Endothelial cell of umbilical vein (primary cell): ENCODE measurements at regions not wholly inside any gene's neighbourhood (a gene's known extent, or its start where the extent isn't known, plus 50 kb on each side); places are given as distances from the start of the nearest gene placed in this dataset.

Experiments
- BruUV-seq: library from RNA; stranded (reverse); fragments of 400-500 nt; replicated peaks from 2 replicates; lab custom pipeline; 2021; lab: Mats Ljungman, UMichigan
- CTCF ChIA-PET: fragments of 300-600, 350-600 bp; sonication (Branson Sonifier 250); formaldehyde crosslinking; loops from one replicate; lab custom pipeline; 2021; ENCODE audit warnings: antibody characterized with exemption, inconsistent platforms; lab: Charles Lee
- POLR2A ChIA-PET: fragments of 300-600, 350-600 bp; sonication (Branson Sonifier 250); formaldehyde crosslinking; loops from one replicate; lab custom pipeline; 2021; ENCODE audit warnings: antibody characterized with exemption, inconsistent platforms; lab: Charles Lee
- DNase-seq: peaks from one replicate; pipeline ENCODE4 v3.0.0-alpha.2; 2011; ENCODE audit warnings: low read depth, low spot score
- FAIRE-seq: peaks from 2 replicates; lab custom pipeline; 2011; peaks lifted over from hg19 to GRCh38; lab: Jason Lieb, UNC
- H2AFZ ChIP-seq: 2 replicates; pipeline ENCODE4 v1.6.0; 2012; ENCODE audit warnings: low read depth, low read length, control low read depth, inconsistent platforms
- H3K27ac ChIP-seq: 2 replicates; pipeline ENCODE4 v1.5.1; 2011; ENCODE audit warnings: low read depth, mild to moderate bottlenecking, control low read depth, low read length, moderate library complexity; ENCODE audit not compliant: insufficient read depth
- H3K27me3 ChIP-seq, 2 experiments: 2 replicates each; pipeline versions ENCODE4 v1.6.0 to v1.6.1; 2011; ENCODE audit warnings: low read length in 2 of 2, mixed read lengths in 1 of 2; ENCODE audit not compliant: control insufficient read depth in 2 of 2, insufficient read depth in 2 of 2
- H3K36me3 ChIP-seq, 2 experiments: 2 replicates in 1 of 2; 3 replicates in 1 of 2; pipeline ENCODE4 v1.5.1; 2011; ENCODE audit warnings: low read length in 2 of 2, mild to moderate bottlenecking in 1 of 2, moderate library complexity in 1 of 2; ENCODE audit not compliant: control insufficient read depth in 2 of 2, insufficient read depth in 2 of 2; ENCODE audit errors: extremely low read depth in 1 of 2
- H3K4me1 ChIP-seq: 3 replicates; pipeline ENCODE4 v1.5.1; 2011; ENCODE audit warnings: mild to moderate bottlenecking, low read length; ENCODE audit not compliant: control insufficient read depth, insufficient read depth; ENCODE audit errors: extremely low read depth
- H3K4me2 ChIP-seq: 2 replicates; pipeline ENCODE4 v1.6.1; 2011; ENCODE audit warnings: low read length, control low read depth, mixed read lengths; ENCODE audit not compliant: insufficient read depth
- H3K4me3 ChIP-seq, 3 experiments: fragments of 200-600 bp in 1 of 3; sonication (generic), shearing (Covaris generic) in 1 of 3; replicated peaks in 1 of 3; 2 replicates each; pipeline ENCODE4 v1.5.1; 2011 to 2016; ENCODE audit warnings: control low read depth in 3 of 3, low read length in 3 of 3, mild to moderate bottlenecking in 2 of 3, inconsistent platforms in 1 of 3, low read depth in 1 of 3, moderate library complexity in 1 of 3; ENCODE audit not compliant: insufficient read depth in 1 of 3
- H3K79me2 ChIP-seq: 2 replicates; pipeline ENCODE4 v1.6.0; 2012; ENCODE audit warnings: low read length, inconsistent platforms; ENCODE audit not compliant: control insufficient read depth, insufficient read depth
- H3K9ac ChIP-seq: replicated peaks from 2 replicates; pipeline ENCODE3; 2011; ENCODE audit warnings: low read length, control low read depth; ENCODE audit not compliant: insufficient read depth; ENCODE audit errors: extremely low read depth
- H3K9me1 ChIP-seq: replicated peaks from 3 replicates; pipeline ENCODE4 v1.6.0; 2011; ENCODE audit warnings: mild to moderate bottlenecking, low read length; ENCODE audit not compliant: control insufficient read depth, insufficient read depth; ENCODE audit errors: extremely low read depth
- H3K9me3 ChIP-seq: replicated peaks from 2 replicates; pipeline ENCODE4 v1.5.1; 2012; ENCODE audit warnings: low read length, inconsistent platforms; ENCODE audit not compliant: control insufficient read depth, insufficient read depth
- H4K20me1 ChIP-seq: replicated peaks from 2 replicates; pipeline ENCODE3; 2011; ENCODE audit warnings: mild to moderate bottlenecking, low read length; ENCODE audit not compliant: control insufficient read depth, insufficient read depth; ENCODE audit errors: extremely low read depth
- CTCF ChIP-seq, 2 donors: IDR thresholded peaks; 1 replicate in 1 of 2; 2 replicates in 1 of 2; pipeline ENCODE4 v1.5.1; 2011; ENCODE audit warnings: low read length in 2 of 2, mild to moderate bottlenecking in 2 of 2, moderate library complexity in 2 of 2, control low read depth in 1 of 2, inconsistent platforms in 1 of 2, low read depth in 1 of 2; ENCODE audit not compliant: insufficient read depth in 1 of 2; ENCODE audit errors: extremely low read depth in 1 of 2
- EZH2 ChIP-seq: IDR thresholded peaks from 2 replicates; pipeline ENCODE4 v1.6.1; 2012; ENCODE audit warnings: borderline replicate concordance, low read depth, mild to moderate bottlenecking, moderate library complexity, low read length, inconsistent platforms; ENCODE audit not compliant: severe bottlenecking
- FOS ChIP-seq: IDR thresholded peaks from 2 replicates; pipeline ENCODE4 v1.6.1; 2011; ENCODE audit warnings: mild to moderate bottlenecking, low read length, moderate library complexity, borderline replicate concordance; ENCODE audit not compliant: insufficient read depth
- GATA2 ChIP-seq: IDR thresholded peaks from 2 replicates; pipeline ENCODE4 v1.7.0; 2011; ENCODE audit warnings: low read depth, mild to moderate bottlenecking, moderate library complexity, mixed read lengths, low read length; ENCODE audit not compliant: insufficient read length, insufficient read depth
- JUN ChIP-seq: IDR thresholded peaks from 2 replicates; pipeline ENCODE4 v1.6.1; 2011; ENCODE audit warnings: borderline replicate concordance, low read depth; ENCODE audit not compliant: insufficient read length, insufficient read depth
- MAX ChIP-seq: IDR thresholded peaks from 2 replicates; pipeline ENCODE4 v1.6.1; 2011; ENCODE audit not compliant: insufficient read depth, insufficient read length
- MYC ChIP-seq: IDR thresholded peaks from one replicate; pipeline ENCODE4 v1.6.1; 2011; ENCODE audit warnings: mild to moderate bottlenecking, low read depth, low read length
- POLR2A ChIP-seq: IDR thresholded peaks from 2 replicates; pipeline ENCODE4 v1.6.1; 2012; ENCODE audit warnings: low read depth, mild to moderate bottlenecking, control low read depth, low read length
- POLR2AphosphoS5 ChIP-seq: IDR thresholded peaks from 2 replicates; pipeline ENCODE4 v1.6.1; 2012; ENCODE audit warnings: low read depth, mild to moderate bottlenecking, control low read depth, low read length, moderate library complexity; ENCODE audit not compliant: insufficient read depth
- dilution Hi-C: fragments of 300-500 bp; cut with MboI; formaldehyde crosslinking; loops from one replicate; pipeline ENCODE4 v1.15.0; 2019; ENCODE audit warnings: low sequenced_read_pairs; ENCODE audit not compliant: extremely low pct_ligation_motif_present
- intact Hi-C: fragments of 100-400 bp; cut with micrococcal nuclease; formaldehyde crosslinking; loops from one replicate; pipeline ENCODE4 v1.10.0; 2022

DNA sequence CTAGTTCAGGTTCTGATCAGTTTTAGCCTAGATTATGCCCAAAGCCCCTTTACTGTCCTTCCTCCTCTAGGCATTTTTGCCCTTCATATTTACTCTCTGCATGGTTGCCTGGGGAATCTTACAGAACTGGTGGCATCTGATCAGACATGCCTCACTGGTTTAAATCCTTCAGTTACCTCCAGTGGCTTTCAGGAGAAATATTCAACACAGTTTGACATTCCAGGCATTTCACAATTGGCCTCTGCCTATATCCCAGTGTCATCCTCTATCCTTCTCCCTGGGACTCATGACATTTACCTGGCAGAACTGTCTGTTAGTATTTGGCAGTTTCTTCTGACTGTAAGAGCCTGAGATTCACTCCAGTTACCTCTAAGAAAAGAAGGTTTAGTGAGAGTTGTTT, 152.9 kb upstream of the MEIS1 start:
- BruUV-seq = no TSS peak
- Histone ChIP-seq H3K9me3 (no peaks in the 10 kb centered on the region), H3K4me2 (no peak overlapping the region), H3K9me1 (no peaks in the 10 kb centered on the region), H3K4me1 (no peaks in the 10 kb centered on the region), H3K27ac (no peak overlapping the region), H3K4me3 (no peak overlapping the region), H2AFZ (no peak overlapping the region), H4K20me1 (no peaks in the 10 kb centered on the region), H3K79me2 (no peaks in the 10 kb centered on the region), H3K27me3 (no peaks in the 10 kb centered on the region), H3K36me3 (no peaks in the 10 kb centered on the region), H3K9ac (no peak overlapping the region)
- CTCF ChIA-PET = no interaction called here
- no peak for DNase-seq
- dilution Hi-C loops (no loop called here), intact Hi-C loops (no loop called here)
- no peak for TF ChIP-seq FOS
- POLR2A ChIA-PET = no interaction called here
- no peak for FAIRE-seq

DNA sequence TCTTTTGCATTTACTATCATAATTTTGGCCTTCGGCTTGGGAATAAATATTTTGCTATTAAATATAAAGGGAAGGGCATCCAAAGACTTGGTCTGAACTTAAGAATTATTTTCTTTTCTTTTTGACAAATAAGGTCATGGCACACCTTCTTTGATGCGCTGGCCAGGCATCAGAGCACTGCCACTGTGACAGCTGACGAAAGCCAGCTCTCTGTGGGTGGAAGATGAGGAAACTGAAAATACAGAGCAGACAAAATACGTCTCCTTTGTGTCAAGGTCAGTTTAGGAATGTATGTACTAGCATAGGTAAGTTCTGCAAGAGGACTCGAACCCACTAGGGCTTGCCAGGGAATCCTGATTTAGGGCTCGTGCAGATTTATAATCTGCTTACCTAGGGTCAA, 155.9 kb upstream of the MEIS1 start:
- no peaks in the 10 kb centered on the region for H4K20me1 ChIP-seq
- H3K79me2 ChIP-seq = no peaks in the 10 kb centered on the region
- no peak overlapping the region for H3K27ac ChIP-seq
- H3K4me2 ChIP-seq = no peak overlapping the region
- H3K9me3 ChIP-seq = no peaks in the 10 kb centered on the region
- intact Hi-C loops (no loop called here), dilution Hi-C loops (no loop called here)
- no peaks in the 10 kb centered on the region for H3K36me3 ChIP-seq
- no peak for TF ChIP-seq MAX
- TF ChIP-seq JUN = no peak
- no peak for TF ChIP-seq POLR2AphosphoS5
- TF ChIP-seq EZH2 = no peak
- TF ChIP-seq POLR2A = no peak
- no peak for TF ChIP-seq FOS
- no peak for TF ChIP-seq MYC
- no peak for TF ChIP-seq GATA2
- no peak for TF ChIP-seq CTCF (IDR thresholded peaks at IDR 0.05; ENCODE audit: extremely low read depth in 1 of 2, insufficient read depth in 1 of 2, low read depth in 1 of 2, low read length in 2 of 2)
- H3K9me1 ChIP-seq = no peaks in the 10 kb centered on the region
- BruUV-seq = no TSS peak
- H2AFZ ChIP-seq = no peak overlapping the region
- H3K4me3 ChIP-seq = no peak overlapping the region
- no peak for DNase-seq
- ChIA-PET POLR2A (no interaction called here), CTCF (no interaction called here)
- FAIRE-seq = no peak
- H3K4me1 ChIP-seq = no peaks in the 10 kb centered on the region
- H3K27me3 ChIP-seq = no peaks in the 10 kb centered on the region
- H3K9ac ChIP-seq = no peak overlapping the region
